GM19468 (cell line): ENCODE measurements at regions not wholly inside any gene's neighbourhood (a gene's known extent, or its start where the extent isn't known, plus 50 kb on each side); places are given as distances from the start of the nearest gene placed in this dataset.
"Not testable (repeated sequence)": the region's sequence is repeated elsewhere in the genome, so short reads cannot be mapped to it uniquely, and the experiment has no call there.

Source experiments
- ATAC-seq: cut with Tn5 transposase; IDR thresholded peaks from one replicate; pipeline ENCODE4 v1.9.1; 2021; ENCODE audit warnings: mild to moderate bottlenecking, moderate library complexity, moderate number of reproducible peaks; ENCODE audit not compliant: unreplicated experiment; ENCODE audit errors: extremely low read depth

DNA sequence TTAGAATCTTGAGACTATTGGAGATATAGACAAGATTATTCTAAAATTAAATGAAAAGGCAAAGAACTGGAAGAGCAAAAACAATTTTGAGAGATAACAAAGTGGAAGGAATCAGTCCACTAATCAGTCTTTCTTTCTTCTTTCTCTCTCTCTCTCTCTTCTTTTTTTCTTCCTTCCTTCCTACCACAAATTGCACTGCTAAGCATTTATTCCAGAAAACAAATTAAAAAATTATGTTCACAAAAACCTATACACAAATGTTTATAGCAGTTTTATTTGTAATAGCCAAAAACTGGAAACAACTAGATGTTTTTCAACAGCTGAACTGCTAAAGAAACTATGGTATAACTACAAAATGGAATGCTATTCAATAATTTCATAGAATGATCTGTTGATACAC is 291.9 kb upstream of the FTMT start:
- ATAC-seq = no peak

DNA sequence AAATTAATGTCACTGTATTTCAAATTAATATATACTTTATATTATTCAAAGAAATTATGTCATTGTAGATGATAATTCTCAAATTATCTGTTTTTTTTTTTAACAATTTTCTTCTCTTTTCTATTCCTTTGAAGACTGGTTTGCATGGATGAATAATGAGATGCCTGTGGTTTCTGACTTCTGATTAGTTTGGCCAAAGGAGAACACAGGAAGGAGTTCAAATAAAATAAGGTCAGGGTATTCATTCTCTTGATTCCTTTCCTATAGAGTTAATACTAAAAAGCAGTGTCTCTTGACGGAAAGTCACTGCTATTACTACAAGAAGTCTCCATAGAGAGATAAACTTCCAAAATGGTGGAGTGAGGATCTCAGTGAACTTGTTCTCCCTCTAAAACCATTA is 279.6 kb upstream of the FTMT start:
- no peak for ATAC-seq

GRCh38 chr5:121573721-121574382 is 277.8 kb upstream of the FTMT start:
- no peak for ATAC-seq

DNA sequence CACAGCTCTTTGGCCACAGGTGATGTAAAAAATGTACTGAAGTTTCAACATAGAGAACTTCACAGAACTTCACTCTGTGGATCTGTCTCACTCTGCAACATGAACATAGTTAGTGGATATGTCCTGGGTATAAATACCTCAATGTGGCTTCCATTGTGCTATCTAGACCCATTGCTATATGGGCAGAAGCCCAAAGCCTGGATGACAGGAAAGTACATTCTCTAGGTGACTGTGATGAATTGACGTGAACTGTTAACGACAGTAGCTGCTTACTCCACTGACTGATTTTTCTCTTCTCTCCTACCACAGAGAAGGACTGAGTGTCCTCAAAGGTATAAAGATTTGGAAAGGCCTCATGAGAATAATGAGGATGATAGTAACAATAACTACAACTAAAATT is 270.1 kb upstream of the FTMT start:
- ATAC-seq = no peak

- no peak for ATAC-seq
Observed at GRCh38 chr5:121596882-121597281, 254.8 kb upstream of the FTMT start.

DNA sequence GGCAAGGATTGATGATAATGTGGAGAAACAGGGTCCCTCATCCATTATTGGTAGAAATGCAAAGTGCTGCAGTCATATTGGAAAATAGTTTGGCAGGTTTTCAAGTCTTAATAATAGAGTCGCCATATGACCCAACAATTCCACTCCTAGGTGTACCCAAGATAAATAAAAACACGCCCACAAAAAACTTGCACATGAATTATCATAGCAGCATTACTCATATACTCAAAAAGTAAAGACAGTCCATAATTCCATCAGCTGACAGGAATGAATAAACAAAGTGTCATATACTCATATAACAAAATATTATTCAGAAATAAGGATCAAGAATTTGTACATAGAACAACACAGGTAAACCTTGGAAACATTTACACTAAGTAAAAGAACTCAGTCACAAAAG is 242.9 kb upstream of the FTMT start:
- no peak for ATAC-seq

DNA sequence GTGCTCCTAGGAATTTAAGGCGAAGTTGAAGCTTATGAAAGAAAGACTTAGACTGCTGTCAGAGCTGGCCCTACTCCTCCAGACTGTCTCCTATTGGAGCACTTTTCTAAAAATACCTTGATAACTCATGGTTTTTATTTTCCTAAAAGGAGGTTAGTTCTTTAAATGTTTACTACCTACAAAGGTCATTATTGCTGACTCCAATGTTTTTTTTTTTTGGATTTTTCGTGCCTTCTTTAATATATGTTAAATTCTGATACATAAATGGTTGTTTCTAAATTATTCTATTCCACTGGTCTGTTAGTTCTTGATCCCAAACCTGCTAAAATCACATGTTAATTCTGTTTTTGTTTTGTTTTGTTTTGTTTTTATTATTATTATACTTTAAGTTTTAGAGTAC is 227.6 kb upstream of the FTMT start:
- ATAC-seq = no peak

- no peak for ATAC-seq
Observed at GRCh38 chr5:121628783-121629182, 222.9 kb upstream of the FTMT start.

DNA sequence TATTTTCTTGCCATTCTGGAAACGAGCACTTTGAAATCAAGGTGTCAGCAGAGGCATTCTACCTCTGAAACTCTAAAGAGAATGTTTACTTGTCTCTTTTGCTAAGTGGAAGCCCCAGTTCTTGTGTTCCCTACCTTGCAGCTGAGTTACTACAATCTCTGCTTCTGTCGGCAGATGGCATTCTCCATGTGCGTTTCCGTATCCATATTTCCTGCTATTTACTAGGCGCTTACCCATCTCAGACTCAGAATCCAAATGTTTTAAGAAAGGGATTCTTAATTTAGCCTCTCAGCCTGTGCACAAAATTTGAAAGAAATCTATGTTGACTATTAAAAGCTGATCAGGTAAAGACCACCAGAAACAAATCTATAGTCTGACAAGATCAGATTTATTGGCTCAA is 221.3 kb upstream of the FTMT start:
- ATAC-seq = no peak

GRCh38 chr5:121634946-121635345 is 216.7 kb upstream of the FTMT start:
- no peak for ATAC-seq

DNA sequence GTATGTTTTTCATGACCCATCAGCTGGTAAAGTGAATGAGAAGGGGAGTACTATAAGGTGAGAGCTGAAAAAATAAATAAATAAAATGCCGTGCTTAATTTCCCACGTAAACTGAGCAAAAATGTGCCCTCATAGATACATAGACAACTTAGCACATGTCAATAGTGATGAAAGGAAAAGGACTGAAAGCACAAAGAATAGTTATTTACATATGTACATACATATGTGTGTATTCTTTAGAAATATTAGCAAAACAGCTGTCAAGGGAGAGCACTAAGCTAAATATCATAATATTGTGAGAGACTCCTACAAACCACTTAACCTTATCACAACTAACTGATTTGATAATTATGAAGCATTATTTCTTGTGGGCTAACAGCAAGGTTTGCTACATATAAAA is 213.6 kb upstream of the FTMT start:
- no peak for ATAC-seq

DNA sequence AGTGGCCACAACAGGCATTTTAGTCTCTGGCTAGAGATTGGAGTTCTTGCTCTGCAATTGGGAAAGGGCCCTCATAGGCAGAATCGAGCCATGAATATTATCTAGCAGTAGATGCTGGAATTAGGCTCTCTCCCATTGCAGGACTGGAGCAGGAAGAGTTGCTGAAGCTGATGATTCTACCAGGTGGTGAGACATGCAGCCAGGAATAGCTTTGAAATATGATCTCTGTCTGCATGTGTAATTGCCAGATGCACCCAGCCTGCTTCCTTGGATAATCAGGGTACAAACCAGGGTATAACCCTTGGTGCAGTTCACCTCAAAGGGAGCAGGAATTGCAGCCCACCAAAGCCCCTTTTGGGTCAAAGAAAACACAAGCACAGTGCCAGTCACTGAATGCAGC is 211.4 kb upstream of the FTMT start:
- no peak for ATAC-seq

DNA sequence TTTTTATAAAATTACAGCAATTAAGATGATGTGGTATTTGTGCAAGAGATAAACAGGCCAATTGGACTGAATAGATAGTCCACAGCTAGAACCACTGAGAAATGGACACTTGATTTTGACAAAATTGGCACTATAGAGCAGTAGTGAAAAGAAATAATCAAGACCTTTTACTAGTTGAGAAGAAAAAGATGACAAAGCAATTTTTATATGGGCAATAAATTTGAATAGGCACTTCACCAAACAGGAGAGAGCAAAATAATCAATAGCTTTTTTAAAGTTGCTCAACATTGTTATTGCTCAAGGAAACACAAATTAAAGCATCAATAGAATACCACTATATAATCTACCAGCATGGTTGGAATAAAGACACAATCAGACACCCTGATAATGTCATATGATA is 193.5 kb upstream of the FTMT start:
- ATAC-seq = no peak

- no peak for ATAC-seq
Observed at GRCh38 chr5:121660142-121660541, 191.5 kb upstream of the FTMT start.

DNA sequence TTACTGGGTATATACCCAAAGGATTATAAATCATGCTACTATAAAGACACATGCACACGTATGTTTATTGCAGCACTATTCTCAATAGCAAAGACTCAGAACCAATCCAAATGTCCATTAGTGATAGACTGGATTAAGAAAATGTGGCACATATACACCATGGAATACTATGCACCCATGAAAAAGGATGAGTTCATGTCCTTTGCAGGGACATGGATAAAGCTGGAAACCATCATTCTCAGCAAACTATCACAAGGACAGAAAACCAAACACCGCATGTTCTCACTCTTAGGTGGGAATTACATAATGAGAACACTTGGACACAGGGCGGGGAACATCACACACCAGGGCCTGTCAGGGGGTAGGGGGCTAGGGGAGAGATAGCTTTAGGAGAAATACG is 186.1 kb upstream of the FTMT start:
- ATAC-seq = not testable (repeated sequence)

DNA sequence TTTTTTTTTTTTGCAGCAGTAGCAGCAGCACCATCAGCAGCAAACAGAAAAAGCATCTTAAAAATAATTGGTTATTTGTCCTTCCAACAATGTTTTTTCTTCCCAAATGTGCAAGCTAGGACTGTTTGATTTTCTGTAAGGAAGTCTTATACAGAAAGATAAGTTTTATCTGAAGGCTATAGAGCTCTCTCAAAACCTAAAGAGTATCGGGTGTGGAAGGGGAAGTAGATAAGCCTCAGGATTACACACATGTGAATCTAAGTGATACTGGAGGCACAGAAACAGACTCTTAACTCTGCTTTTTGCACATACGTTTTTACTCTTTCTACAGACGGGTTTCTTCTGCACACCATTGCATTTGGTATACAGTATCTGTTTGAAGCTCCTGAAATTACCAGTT is 184.4 kb upstream of the FTMT start:
- no peak for ATAC-seq

- ATAC-seq = no peak
Observed at GRCh38 chr5:121668635-121669034, 183.0 kb upstream of the FTMT start.

GRCh38 chr5:121671624-121672023 is 180.1 kb upstream of the FTMT start:
- ATAC-seq = no peak

GRCh38 chr5:121675924-121676323 is 175.8 kb upstream of the FTMT start:
- ATAC-seq = no peak

- no peak for ATAC-seq
Observed at GRCh38 chr5:121681229-121681855, 170.3 kb upstream of the FTMT start.

GRCh38 chr5:121688126-121688525 is 163.6 kb upstream of the FTMT start:
- no peak for ATAC-seq

GRCh38 chr5:121688781-121689180 is 162.9 kb upstream of the FTMT start:
- ATAC-seq = no peak
